ACC112 (cell line): ENCODE measurements at regions not wholly inside any gene's neighbourhood (a gene's known extent, or its start where the extent isn't known, plus 50 kb on each side); places are given as distances from the start of the nearest gene placed in this dataset.

Source experiments
- H2AFZ ChIP-seq: fragments of 200-600 bp; sonication (generic); one replicate; pipeline ENCODE4 v1.6.0; 2017; ENCODE audit warnings: antibody characterized with exemption, low read length; ENCODE audit not compliant: unreplicated experiment
- H3K27ac ChIP-seq: fragments of 200-600 bp; sonication (generic); 2 replicates; pipeline ENCODE4 v1.5.1; 2014; ENCODE audit warnings: low read depth, mild to moderate bottlenecking, antibody characterized with exemption, low read length, moderate library complexity
- H3K27me3 ChIP-seq: fragments of 200-600 bp; sonication (generic); 2 replicates; pipeline ENCODE4 v1.6.1; 2014; ENCODE audit warnings: mild to moderate bottlenecking, antibody characterized with exemption, low read length, moderate library complexity, mixed read lengths; ENCODE audit not compliant: insufficient read depth
- H3K36me3 ChIP-seq: fragments of 200-600 bp; sonication (generic); 2 replicates; pipeline ENCODE4 v1.6.1; 2016; ENCODE audit warnings: mild to moderate bottlenecking, antibody characterized with exemption, low read length, moderate library complexity, mixed read lengths; ENCODE audit not compliant: insufficient read depth
- H3K4me1 ChIP-seq: fragments of 200-600 bp; sonication (generic); one replicate; pipeline ENCODE4 v1.6.1; 2016; ENCODE audit warnings: low read length, mixed read lengths; ENCODE audit not compliant: insufficient read depth, unreplicated experiment, control insufficient read depth
- H3K4me3 ChIP-seq: fragments of 200-600 bp; sonication (generic); 2 replicates; pipeline ENCODE4 v1.5.1; 2014; ENCODE audit warnings: mild to moderate bottlenecking, low read depth, low read length
- H3K79me2 ChIP-seq: fragments of 200-600 bp; sonication (generic); one replicate; pipeline ENCODE4 v1.6.0; 2016; ENCODE audit warnings: low read length; ENCODE audit not compliant: control insufficient read depth, unreplicated experiment, insufficient read depth

DNA sequence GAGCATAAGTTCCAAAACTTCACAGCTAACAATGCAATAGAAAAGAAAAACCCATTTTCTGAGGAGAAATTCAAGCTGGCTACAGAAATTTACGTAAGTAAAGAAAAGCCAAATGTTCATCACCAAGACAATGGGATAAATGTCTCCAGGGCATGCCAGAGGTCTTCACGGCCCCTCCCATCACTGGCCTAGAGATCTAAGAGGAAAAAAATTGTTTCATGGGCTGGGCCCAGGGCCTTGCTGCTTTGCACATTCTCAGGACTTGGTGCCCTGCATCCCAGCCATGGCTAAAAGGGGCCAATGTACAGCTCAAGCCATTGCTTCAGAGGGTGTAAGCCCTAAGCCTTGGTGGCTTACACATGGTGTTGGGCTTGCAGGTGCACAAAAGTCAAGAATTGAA, 443.6 kb downstream of the ELAVL2 start:
- H3K79me2 ChIP-seq: no peaks in the 10 kb centered on the region
- no peak overlapping the region for H3K27ac ChIP-seq
- H3K36me3 ChIP-seq: no peaks in the 10 kb centered on the region
- no peak overlapping the region for H3K4me3 ChIP-seq
- no peak overlapping the region for H2AFZ ChIP-seq
- no peaks in the 10 kb centered on the region for H3K4me1 ChIP-seq
- no peaks in the 10 kb centered on the region for H3K27me3 ChIP-seq

DNA sequence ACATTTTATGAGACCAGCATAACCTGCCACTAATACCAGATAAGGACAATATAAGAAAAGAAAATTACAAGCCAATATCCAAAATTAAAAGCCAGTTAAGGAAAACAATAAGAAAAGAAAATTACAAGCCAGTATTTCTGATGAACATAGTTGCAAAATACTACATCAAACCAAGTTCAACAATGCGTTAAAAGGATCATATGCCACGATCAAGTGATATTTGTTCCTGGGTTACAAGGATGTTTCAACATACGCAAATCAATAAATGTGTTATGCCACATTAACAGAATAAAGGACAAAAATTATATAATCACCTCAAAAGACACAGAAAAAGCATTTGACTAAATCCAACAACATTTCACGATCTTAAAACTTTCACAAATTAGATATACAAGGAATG, 431.9 kb downstream of the ELAVL2 start:
- Histone ChIP-seq H3K79me2 (no peaks in the 10 kb centered on the region), H3K4me3 (no peak overlapping the region), H3K36me3 (no peaks in the 10 kb centered on the region), H3K4me1 (no peaks in the 10 kb centered on the region), H2AFZ (no peak overlapping the region), H3K27me3 (no peaks in the 10 kb centered on the region), H3K27ac (no peak overlapping the region)

DNA sequence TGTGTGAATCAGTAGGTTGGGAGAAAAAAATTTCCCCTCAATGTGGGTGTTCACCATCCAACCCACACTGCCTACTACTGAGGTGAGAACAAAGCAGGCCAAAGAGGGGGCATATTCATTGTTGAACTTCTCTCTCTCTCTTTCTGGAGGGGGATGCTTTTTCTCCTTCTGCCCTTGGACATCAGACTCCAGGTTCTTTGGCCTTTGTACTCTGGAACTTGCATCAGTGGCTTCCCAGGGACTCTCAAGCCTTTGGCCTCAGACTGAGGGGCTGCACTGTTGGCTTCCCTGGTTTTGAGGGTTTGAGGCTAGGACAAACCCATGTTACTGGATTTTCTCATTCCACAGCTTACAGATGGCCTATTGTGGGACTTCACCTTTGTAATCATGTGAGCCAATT, 417.2 kb downstream of the ELAVL2 start:
- no peaks in the 10 kb centered on the region for H3K79me2 ChIP-seq
- no peak overlapping the region for H3K4me3 ChIP-seq
- no peaks in the 10 kb centered on the region for H3K27me3 ChIP-seq
- no peaks in the 10 kb centered on the region for H3K36me3 ChIP-seq
- H3K4me1 ChIP-seq: no peaks in the 10 kb centered on the region
- no peak overlapping the region for H3K27ac ChIP-seq
- H2AFZ ChIP-seq: no peak overlapping the region

DNA sequence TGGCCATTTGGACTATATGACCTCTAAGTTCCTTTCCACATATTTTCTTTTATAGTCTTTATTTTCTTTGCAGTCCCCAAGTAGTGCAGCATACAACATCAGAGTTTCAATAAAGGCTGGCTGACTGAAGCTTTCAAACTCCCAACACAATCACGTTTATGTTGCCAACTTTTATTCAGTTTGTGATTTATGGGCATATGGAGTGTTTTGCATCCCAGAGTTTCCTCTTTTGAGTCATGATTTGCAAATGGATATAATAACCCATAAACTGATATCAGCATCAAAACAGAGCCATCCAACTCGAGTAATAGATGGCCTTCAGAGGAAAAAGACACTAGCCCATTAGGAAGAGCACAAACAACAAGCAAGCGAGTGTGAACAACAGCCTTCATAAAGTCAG, 414.0 kb downstream of the ELAVL2 start:
- Histone ChIP-seq H3K36me3 (no peaks in the 10 kb centered on the region), H3K79me2 (no peaks in the 10 kb centered on the region), H3K4me3 (no peak overlapping the region), H3K4me1 (no peaks in the 10 kb centered on the region), H2AFZ (no peak overlapping the region), H3K27ac (no peak overlapping the region), H3K27me3 (no peaks in the 10 kb centered on the region)

DNA sequence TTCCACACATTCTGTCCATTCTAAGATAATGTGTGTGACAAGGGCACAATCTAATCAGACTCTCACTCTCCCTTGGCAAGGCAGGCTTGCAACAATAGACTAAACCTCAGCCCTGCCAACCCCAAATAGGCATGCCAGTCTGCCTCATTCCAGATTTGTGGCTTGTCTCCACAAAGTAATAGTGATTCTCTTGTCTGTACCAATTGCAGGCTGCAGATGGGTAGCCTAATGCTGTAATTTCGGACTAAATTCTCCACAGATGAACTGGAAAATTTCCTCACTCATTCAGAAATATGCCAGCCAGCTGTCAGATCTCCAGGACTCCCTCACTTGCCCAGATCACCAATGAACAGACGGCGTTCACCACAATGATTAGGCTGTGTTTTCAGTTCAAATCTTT, 413.6 kb downstream of the ELAVL2 start:
- H3K27me3 ChIP-seq: no peaks in the 10 kb centered on the region
- no peak overlapping the region for H2AFZ ChIP-seq
- H3K4me1 ChIP-seq: no peaks in the 10 kb centered on the region
- no peaks in the 10 kb centered on the region for H3K36me3 ChIP-seq
- no peak overlapping the region for H3K4me3 ChIP-seq
- no peaks in the 10 kb centered on the region for H3K79me2 ChIP-seq
- H3K27ac ChIP-seq: no peak overlapping the region

DNA sequence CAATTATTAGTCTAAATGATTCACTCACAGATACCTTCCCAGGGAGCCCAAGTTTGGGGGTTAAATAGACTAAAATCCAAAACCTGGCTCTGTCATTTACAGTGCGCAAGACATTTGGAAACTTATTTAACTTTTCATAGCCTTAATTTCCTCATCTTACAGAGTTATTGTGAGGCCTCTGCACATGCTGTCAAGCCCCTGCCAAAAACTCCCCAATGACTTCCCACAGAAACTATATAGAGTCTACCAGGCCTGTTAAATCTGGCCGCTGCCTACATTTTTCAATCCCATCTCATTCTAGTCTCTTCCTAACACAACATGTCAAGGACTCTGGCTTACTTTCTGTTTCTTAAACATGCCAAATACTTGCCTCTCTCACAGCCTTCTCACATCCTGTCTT, 412.5 kb downstream of the ELAVL2 start:
- no peaks in the 10 kb centered on the region for H3K4me1 ChIP-seq
- H3K36me3 ChIP-seq: no peaks in the 10 kb centered on the region
- H3K79me2 ChIP-seq: no peaks in the 10 kb centered on the region
- H3K4me3 ChIP-seq: no peak overlapping the region
- no peak overlapping the region for H3K27ac ChIP-seq
- H2AFZ ChIP-seq: no peak overlapping the region
- no peaks in the 10 kb centered on the region for H3K27me3 ChIP-seq

DNA sequence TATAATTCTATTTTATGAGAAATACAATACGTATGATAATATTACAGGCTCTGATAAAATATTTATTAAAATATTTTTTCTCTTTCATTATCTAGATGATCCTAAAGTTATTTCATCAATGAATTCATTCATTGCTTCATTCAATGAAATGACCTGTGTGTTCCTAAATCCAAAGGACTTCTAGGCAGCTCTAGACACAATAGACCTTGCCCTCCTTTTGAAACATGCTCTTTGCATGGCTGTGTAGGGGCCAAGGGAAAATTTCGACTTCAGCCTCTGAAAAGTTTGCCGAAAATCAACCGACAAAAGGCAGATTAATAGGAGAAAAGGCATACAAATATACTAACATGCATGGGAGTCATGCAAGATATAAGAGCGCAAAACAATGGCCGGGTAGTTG, 402.0 kb downstream of the ELAVL2 start:
- no peaks in the 10 kb centered on the region for H3K4me1 ChIP-seq
- no peak overlapping the region for H2AFZ ChIP-seq
- H3K27ac ChIP-seq: no peak overlapping the region
- no peak overlapping the region for H3K4me3 ChIP-seq
- H3K79me2 ChIP-seq: no peaks in the 10 kb centered on the region
- H3K27me3 ChIP-seq: no peaks in the 10 kb centered on the region
- H3K36me3 ChIP-seq: no peaks in the 10 kb centered on the region

DNA sequence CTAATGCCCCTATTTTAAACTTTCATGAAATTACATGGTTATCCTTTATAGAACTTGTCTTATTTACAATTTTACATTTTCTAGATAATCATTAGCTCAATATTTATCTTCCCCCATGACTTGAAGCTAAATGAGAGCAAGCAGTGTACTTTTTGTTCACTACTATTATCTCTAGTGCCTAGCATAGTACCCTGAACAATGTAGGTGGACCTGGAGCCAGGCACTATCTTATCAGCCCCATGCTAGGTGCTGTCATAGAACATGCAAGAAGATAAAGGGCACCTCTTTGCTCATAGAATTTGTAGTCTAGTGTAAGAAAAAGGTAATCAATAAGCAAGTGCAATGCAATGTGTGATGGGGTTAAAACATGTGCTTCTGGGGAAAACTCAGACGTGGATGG, 399.9 kb downstream of the ELAVL2 start:
- Histone ChIP-seq H3K27me3 (no peaks in the 10 kb centered on the region), H3K79me2 (no peaks in the 10 kb centered on the region), H3K4me3 (no peak overlapping the region), H3K27ac (no peak overlapping the region), H2AFZ (no peak overlapping the region), H3K36me3 (no peaks in the 10 kb centered on the region), H3K4me1 (no peaks in the 10 kb centered on the region)

DNA sequence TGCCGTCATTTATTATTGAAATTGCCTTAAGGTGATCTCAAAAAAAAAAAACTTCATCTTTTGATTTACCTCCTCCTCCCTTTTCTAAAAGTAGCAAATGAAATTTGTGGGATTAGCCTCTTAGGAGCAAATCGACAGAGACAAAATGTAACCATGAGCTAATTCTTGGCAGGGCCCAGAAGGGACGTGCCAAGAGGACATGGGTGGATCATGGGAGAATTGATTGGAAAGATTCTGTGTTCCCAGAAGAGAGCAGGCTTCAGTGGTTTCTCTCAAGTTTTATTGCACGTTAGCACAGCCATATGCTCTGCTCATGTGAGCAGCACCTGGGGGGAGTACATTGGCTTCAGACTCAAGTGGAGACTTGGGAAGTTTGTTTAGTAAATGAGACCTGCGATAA, 394.6 kb downstream of the ELAVL2 start:
- H3K36me3 ChIP-seq: no peaks in the 10 kb centered on the region
- H3K27me3 ChIP-seq: no peaks in the 10 kb centered on the region
- H3K4me3 ChIP-seq: no peak overlapping the region
- no peak overlapping the region for H3K27ac ChIP-seq
- no peak overlapping the region for H2AFZ ChIP-seq
- H3K4me1 ChIP-seq: no peaks in the 10 kb centered on the region
- H3K79me2 ChIP-seq: no peaks in the 10 kb centered on the region

DNA sequence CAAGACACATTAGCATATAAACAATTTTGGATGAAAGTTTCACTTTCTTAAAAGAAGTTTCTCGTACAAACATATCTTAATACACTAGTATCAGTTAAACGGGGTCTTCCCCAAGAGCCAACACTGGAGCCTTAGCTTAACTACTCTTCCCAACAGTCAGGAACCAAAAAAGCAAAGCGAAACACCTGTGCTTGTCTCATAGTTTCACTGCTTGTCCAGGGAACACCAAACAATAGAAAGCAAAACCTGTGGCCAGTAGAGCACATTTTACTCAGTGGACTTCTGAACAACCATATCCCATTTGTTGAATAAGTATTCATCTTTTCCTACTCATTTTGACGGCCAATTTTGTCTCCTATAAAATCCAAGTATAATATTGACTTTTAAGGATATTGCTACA, 391.4 kb downstream of the ELAVL2 start:
- H3K79me2 ChIP-seq: no peaks in the 10 kb centered on the region
- no peaks in the 10 kb centered on the region for H3K36me3 ChIP-seq
- H3K27ac ChIP-seq: no peak overlapping the region
- H3K4me3 ChIP-seq: no peak overlapping the region
- H2AFZ ChIP-seq: no peak overlapping the region
- no peaks in the 10 kb centered on the region for H3K27me3 ChIP-seq
- no peaks in the 10 kb centered on the region for H3K4me1 ChIP-seq

DNA sequence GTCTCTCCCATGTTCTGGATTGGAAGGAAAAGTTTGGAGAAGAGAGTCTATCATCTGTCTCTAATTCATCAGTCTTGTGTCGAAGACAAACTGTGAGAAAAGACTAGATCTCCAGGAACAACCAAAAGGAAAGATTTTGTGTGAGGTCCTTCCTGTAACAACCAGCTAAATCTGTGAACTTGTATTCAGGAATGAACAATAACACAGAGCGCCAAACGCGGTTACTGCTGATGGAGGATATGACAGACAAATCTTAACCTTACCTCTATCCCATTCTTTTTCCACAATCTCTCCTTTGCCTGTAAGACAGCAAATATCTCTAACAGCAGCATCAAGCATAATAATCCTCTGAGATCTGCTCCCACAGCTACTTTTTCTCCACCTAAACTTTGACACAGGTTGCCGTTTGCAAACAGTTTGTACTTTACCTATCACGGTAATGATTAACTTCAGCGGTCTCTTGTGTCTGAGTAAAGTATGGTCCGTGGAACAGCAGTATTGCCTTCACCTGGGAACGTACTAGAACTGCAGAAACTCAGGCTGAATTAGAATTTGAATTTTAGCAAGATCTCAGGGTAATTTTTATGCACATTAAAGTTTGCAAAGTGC, 387.6 kb downstream of the ELAVL2 start:
- no peak overlapping the region for H2AFZ ChIP-seq
- no peak overlapping the region for H3K27ac ChIP-seq

More for the DNA sequence above, 387.6 kb downstream of the ELAVL2 start:
- H3K36me3 ChIP-seq: no peaks in the 10 kb centered on the region
- H3K4me1 ChIP-seq: no peaks in the 10 kb centered on the region
- H3K79me2 ChIP-seq: no peaks in the 10 kb centered on the region
- no peak overlapping the region for H3K4me3 ChIP-seq
- no peaks in the 10 kb centered on the region for H3K27me3 ChIP-seq
